ENCODE measurements at regions not wholly inside any gene's neighbourhood (a gene's known extent, or its start where the extent isn't known, plus 50 kb on each side); places are given as distances from the start of the nearest gene placed in this dataset.

DNA sequence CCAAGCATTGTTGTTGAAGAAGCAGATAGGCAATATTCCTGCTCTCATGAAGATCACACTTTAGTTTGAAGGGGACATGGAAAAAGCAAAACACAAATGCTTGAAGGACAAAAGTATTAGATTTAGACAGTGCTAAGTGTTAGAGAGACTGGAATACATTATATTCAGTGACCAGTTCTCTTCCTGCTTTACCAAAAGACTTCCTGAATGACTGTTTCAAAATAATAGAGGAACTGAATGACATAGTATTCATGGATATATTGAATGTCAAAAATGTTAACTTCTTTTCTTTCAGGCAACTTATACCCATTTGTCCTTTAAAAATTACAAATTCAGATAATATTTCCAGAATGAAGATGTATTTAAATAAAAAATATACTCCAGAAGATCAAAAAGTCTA lies 178.0 kb upstream of the IVNS1ABP start:
- Mint-ChIP-seq H3K27ac (no peak overlapping the region), H3K4me1 (ENCODE audit: low read depth) (peaks cover 10% of the 10 kb centered on the region), H3K27me3 (ENCODE audit: insufficient read depth) (peaks cover 4% of the 10 kb centered on the region), H3K36me3 (ENCODE audit: low read depth) (no peaks in the 10 kb centered on the region), H3K4me3 (no peak overlapping the region), H3K9me3 (no peaks in the 10 kb centered on the region)
- TF ChIP-seq, protein P1, sequence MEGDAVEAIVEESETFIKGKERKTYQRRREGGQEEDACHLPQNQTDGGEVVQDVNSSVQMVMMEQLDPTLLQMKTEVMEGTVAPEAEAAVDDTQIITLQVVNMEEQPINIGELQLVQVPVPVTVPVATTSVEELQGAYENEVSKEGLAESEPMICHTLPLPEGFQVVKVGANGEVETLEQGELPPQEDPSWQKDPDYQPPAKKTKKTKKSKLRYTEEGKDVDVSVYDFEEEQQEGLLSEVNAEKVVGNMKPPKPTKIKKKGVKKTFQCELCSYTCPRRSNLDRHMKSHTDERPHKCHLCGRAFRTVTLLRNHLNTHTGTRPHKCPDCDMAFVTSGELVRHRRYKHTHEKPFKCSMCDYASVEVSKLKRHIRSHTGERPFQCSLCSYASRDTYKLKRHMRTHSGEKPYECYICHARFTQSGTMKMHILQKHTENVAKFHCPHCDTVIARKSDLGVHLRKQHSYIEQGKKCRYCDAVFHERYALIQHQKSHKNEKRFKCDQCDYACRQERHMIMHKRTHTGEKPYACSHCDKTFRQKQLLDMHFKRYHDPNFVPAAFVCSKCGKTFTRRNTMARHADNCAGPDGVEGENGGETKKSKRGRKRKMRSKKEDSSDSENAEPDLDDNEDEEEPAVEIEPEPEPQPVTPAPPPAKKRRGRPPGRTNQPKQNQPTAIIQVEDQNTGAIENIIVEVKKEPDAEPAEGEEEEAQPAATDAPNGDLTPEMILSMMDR (IDR thresholded peaks at IDR 0.05), result no peak
- no peak for DNase-seq

DNA sequence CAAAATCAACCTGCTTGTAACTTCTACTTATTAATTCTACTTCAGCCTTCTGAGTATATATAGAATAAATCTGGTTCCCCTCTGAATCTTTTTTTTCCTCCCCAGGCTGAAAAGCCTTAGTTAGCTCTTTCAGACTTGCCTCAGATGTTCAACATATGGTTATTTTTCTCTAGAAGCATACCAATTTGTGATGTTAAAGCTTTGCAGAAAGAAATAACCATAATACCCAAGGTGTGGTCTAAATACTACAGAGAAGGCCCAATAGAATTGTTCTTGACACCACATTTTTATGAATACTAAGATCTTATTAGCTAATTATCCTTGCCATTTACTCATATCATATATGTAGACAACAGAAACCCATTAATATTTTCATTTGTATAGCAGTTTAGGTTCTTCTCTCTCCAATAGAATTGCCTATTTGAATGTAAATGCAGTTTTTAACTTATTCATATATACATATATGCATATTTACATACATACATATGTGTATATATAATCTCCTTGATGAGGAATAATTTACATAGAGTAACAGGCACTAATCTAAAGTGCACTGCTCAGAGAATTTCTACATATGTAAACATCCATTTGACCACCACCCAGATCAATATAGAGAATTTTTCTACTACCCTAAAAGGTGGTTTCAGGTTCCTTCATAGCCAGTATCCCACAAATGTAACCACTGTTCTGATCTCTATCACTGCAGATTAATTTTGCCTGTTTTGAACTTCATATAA lies 175.2 kb upstream of the IVNS1ABP start:
- no peak overlapping the region for H3K27ac Mint-ChIP-seq
- TF ChIP-seq, protein P1 (IDR thresholded peaks at IDR 0.05), result no peak
- no peaks in the 10 kb centered on the region for H3K9me3 Mint-ChIP-seq
- H3K4me3 Mint-ChIP-seq, result no peak overlapping the region
- H3K4me1 Mint-ChIP-seq (ENCODE audit: low read depth), result no peaks in the 10 kb centered on the region
- no peaks in the 10 kb centered on the region for H3K36me3 Mint-ChIP-seq (ENCODE audit: low read depth)
- H3K27me3 Mint-ChIP-seq (ENCODE audit: insufficient read depth), result peaks cover 9% of the 10 kb centered on the region
- DNase-seq, result no peak

DNA sequence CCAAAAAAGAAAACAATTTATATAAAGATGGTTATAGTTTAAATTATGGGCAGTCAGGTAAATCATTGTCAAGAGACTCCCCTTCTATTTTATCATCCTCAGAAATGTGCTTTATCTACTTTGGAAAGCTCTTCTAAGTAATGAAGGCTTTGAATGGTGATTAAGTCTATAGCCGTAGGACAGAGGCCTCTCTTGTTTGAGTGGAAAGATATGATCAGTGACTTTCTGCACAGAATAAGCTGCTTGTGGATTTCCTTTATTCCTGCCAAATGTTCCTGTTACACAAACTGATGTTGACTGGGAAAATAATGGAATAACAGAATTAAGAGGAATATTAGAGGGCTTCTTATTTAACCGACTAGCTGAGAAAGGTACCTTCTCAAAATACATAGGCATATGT lies 174.6 kb upstream of the IVNS1ABP start:
- Mint-ChIP-seq H3K9me3 (no peaks in the 10 kb centered on the region), H3K4me3 (no peak overlapping the region), H3K27me3 (ENCODE audit: insufficient read depth) (peaks cover 9% of the 10 kb centered on the region), H3K4me1 (ENCODE audit: low read depth) (no peaks in the 10 kb centered on the region), H3K27ac (no peak overlapping the region), H3K36me3 (ENCODE audit: low read depth) (no peaks in the 10 kb centered on the region)
- TF ChIP-seq, protein P1 (IDR thresholded peaks at IDR 0.05), result no peak
- no peak for DNase-seq

DNA sequence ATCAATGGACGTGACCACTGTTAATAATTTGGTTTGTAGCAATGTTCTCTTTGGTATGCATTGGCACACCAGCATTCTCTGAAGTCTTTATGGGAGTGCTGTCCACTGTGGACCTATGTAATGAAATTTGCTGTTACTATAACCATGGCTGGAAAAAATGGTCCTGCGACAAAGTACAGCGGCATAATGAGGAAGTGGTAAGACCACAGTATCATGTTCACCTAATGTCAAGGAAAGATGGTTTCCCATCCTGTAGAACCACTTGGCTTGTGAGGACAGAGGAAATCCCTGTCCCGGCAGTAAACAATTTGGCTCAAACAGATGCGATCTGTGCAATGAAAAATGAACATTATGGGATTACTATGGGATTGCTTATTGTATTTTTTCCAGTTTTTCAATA lies 173.9 kb upstream of the IVNS1ABP start:
- peaks cover 5% of the 10 kb centered on the region for H3K4me1 Mint-ChIP-seq (ENCODE audit: low read depth)

DNA sequence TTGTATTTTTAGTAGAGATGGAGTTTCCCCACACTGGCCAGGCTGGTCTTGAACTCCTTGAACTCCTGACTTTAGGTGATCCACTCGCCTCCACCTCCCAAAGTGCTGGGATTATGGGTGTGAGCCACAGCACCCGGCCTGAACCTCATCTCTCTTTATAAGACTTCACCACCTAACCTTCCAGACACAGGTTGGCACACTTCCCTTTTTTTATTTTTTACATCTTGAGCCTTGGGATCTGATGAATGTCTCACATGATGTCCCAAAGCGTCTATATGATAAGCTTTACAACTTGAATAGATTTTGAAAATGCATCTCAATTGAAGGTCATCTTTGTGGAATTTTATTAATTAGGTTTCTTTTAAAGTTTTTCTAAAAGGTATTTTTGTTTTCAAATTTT lies 172.4 kb upstream of the IVNS1ABP start:
- H3K27me3 Mint-ChIP-seq (ENCODE audit: insufficient read depth), result peaks cover 5% of the 10 kb centered on the region
- TF ChIP-seq, protein P1 (IDR thresholded peaks at IDR 0.05), result no peak
- peaks cover 12% of the 10 kb centered on the region for H3K4me1 Mint-ChIP-seq (ENCODE audit: low read depth)
- H3K9me3 Mint-ChIP-seq, result no peaks in the 10 kb centered on the region
- no peak for DNase-seq
- H3K36me3 Mint-ChIP-seq (ENCODE audit: low read depth), result peaks cover 5% of the 10 kb centered on the region; the same call in 1 of the 2 replicates
- H3K27ac Mint-ChIP-seq, result no peak overlapping the region
- H3K4me3 Mint-ChIP-seq, result no peak overlapping the region

More for the DNA sequence above, 173.9 kb upstream of the IVNS1ABP start:
- H3K27me3 Mint-ChIP-seq (ENCODE audit: insufficient read depth), result peaks cover 9% of the 10 kb centered on the region
- H3K36me3 Mint-ChIP-seq (ENCODE audit: low read depth), result peaks cover 3% of the 10 kb centered on the region; the same call in 1 of the 2 replicates
- no peak overlapping the region for H3K4me3 Mint-ChIP-seq
- DNase-seq, result no peak
- H3K9me3 Mint-ChIP-seq, result no peaks in the 10 kb centered on the region
- TF ChIP-seq, protein P1 (IDR thresholded peaks at IDR 0.05), result no peak
- no peak overlapping the region for H3K27ac Mint-ChIP-seq

Data from HFFc6 (cell line).